Bronchial epithelial cell (primary cell): ENCODE measurements at regions not wholly inside any gene's neighbourhood (a gene's known extent, or its start where the extent isn't known, plus 50 kb on each side); places are given as distances from the start of the nearest gene placed in this dataset.
"Not testable (repeated sequence)": the region's sequence is repeated elsewhere in the genome, so short reads cannot be mapped to it uniquely, and the experiment has no call there.

Experiments used
- DNase-seq: peaks from one replicate; pipeline ENCODE4 v3.0.0-alpha.2; 2010; ENCODE audit warnings: low read depth
- FAIRE-seq: peaks from 2 replicates; lab custom pipeline; 2011; peaks lifted over from hg19 to GRCh38; lab: Jason Lieb, UNC
- H3K27me3 ChIP-seq: 2 replicates; pipeline ENCODE4 v1.5.1; 2011; ENCODE audit warnings: low read length; ENCODE audit not compliant: control insufficient read depth, insufficient read depth
- H3K36me3 ChIP-seq: 2 replicates; pipeline ENCODE4 v1.5.1; 2011; ENCODE audit warnings: low read length; ENCODE audit not compliant: control insufficient read depth, insufficient read depth
- H3K4me3 ChIP-seq: 2 replicates; pipeline ENCODE4 v1.5.1; 2011; ENCODE audit warnings: mild to moderate bottlenecking, low read depth, low read length, control low read depth
- TF ChIP-seq, protein P1 (sequence below): IDR thresholded peaks from 2 replicates; pipeline ENCODE4 v1.5.1; 2011; ENCODE audit warnings: mild to moderate bottlenecking, moderate library complexity, low read length, control low read depth, inconsistent platforms; ENCODE audit not compliant: insufficient read depth, severe bottlenecking

DNA sequence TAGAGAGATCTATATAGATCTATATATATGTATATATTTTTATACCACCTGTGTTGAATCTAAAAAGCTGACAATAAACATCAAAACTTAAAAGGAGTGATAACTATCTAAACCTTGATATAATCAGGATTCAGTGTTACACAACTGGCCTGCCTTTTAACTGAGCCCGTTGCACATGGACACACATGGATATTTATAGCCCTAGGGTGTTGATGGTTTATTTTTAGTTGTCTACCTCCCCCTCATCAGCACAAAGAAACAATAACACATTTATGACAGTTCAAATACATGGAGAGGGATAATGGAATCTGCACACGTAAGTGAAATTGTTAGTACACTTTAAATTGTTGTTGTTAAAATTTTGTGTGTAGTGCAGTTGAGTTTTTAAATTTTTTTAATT lies 336.9 kb downstream of the ZNF248 start:
- TF ChIP-seq, protein P1, sequence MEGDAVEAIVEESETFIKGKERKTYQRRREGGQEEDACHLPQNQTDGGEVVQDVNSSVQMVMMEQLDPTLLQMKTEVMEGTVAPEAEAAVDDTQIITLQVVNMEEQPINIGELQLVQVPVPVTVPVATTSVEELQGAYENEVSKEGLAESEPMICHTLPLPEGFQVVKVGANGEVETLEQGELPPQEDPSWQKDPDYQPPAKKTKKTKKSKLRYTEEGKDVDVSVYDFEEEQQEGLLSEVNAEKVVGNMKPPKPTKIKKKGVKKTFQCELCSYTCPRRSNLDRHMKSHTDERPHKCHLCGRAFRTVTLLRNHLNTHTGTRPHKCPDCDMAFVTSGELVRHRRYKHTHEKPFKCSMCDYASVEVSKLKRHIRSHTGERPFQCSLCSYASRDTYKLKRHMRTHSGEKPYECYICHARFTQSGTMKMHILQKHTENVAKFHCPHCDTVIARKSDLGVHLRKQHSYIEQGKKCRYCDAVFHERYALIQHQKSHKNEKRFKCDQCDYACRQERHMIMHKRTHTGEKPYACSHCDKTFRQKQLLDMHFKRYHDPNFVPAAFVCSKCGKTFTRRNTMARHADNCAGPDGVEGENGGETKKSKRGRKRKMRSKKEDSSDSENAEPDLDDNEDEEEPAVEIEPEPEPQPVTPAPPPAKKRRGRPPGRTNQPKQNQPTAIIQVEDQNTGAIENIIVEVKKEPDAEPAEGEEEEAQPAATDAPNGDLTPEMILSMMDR: no peak
- no peak for DNase-seq
- Histone ChIP-seq H3K36me3 (no peaks in the 10 kb centered on the region), H3K4me3 (no peak overlapping the region), H3K27me3 (no peaks in the 10 kb centered on the region)
- FAIRE-seq: no peak

DNA sequence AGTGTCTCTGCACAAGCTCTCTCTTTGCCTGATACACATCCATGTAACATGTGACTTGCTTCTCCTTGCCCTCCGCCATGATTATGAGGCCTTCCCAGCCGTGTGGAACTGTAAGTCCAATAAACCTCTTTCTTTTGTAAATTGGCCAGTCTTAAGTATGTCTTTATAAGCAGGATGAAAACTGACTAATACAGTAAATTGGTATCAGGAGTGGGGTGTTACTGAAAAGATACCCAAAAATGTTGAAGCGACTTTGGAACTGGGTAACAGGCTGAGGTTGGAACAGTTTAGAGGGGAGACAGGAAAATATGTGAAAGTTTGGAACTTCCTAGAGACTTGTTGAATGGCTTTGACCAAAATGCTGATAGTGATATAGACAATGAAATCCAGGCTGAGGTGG lies 346.9 kb downstream of the ZNF248 start:
- DNase-seq, H3K36me3 ChIP-seq, H3K27me3 ChIP-seq, FAIRE-seq, H3K4me3 ChIP-seq: not testable (repeated sequence)

DNA sequence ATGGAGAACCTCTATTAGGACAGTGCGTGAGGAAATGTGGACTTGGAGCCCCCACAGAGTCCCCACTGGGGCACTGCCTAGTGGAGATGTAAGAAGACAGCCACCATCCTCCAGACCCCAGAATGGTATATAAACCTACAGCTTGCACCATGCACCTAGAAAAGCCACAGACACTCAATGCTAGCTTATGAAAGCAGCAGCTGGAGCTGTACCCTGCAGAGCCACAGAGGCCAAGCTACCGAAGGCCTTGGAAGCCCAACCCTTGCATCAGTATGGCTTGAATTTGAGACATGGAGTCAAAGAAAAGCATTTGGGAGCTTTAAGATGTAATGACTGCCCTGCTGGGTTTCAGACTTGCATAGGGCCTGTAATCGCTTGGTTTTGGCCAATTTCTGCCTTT lies 361.3 kb downstream of the ZNF248 start:
- FAIRE-seq (no peak), DNase-seq (no peak)
- TF ChIP-seq, protein P1: no peak

GRCh38 chr10:37495415-37495814 lies 362.0 kb downstream of the ZNF248 start:
- no peaks in the 10 kb centered on the region for H3K36me3 ChIP-seq
- H3K4me3 ChIP-seq: no peak overlapping the region
- FAIRE-seq: no peak
- no peaks in the 10 kb centered on the region for H3K27me3 ChIP-seq
- TF ChIP-seq, protein P1: peak; percentile 23
- DNase-seq: peak; percentile 40

More for the DNA sequence above, 361.3 kb downstream of the ZNF248 start:
- H3K36me3 ChIP-seq: no peaks in the 10 kb centered on the region
- H3K27me3 ChIP-seq: no peaks in the 10 kb centered on the region
- H3K4me3 ChIP-seq: no peak overlapping the region

DNA sequence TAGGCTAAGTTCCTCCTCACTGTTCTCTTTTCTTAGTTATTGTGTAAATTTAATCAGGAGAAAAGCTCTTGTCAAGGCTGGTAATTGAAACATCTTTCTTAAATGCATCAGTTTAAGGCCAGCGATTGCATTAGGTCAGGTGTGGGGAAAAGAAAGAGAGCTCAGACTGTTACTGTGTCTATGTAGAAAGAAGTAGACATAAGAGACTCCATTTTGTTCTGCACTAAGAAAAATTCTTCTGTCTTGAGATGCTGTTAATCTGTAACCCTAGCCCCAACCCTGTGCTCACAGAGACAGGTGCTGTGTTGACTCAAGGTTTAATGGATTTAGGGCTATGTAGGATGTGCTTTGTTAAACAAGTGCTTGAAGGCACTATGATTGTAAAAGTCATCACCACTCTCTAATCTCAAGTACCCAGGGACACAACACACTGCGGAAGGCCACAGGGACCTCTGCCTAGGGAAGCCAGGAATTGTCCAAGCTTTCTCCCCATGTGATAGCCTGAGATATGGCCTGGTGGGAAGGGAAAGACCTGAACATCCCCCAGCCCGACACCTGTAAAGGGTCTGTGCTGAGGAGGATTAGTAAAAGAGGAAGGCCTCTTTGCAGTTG lies 364.1 kb downstream of the ZNF248 start:
- not testable (repeated sequence) for H3K4me3 ChIP-seq, FAIRE-seq, H3K27me3 ChIP-seq, DNase-seq, H3K36me3 ChIP-seq

- DNase-seq: no peak
- FAIRE-seq: no peak
- TF ChIP-seq, protein P1: no peak
- H3K27me3 ChIP-seq: no peaks in the 10 kb centered on the region
- H3K36me3 ChIP-seq: no peaks in the 10 kb centered on the region
- no peak overlapping the region for H3K4me3 ChIP-seq
Observed at GRCh38 chr10:37490266-37490665, 364.9 kb downstream of the ANKRD30A start.

DNA sequence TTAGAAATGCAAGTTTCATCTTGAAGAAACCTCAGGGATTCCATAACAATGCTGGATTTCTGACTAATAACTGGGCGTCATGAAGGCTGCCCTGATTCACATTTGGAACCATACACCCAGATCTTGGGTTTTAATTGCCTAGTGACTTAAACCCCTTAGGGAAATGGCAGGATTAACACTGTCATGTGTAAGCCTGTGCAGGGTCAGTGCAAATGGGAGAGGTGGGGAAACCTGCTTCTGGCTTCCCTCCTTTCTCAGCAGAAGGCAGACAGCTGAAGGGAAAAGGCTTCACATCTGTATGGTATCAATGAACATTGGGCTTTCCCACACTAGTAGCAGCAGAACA lies 364.2 kb downstream of the ANKRD30A start:
- FAIRE-seq (no peak), DNase-seq (no peak)
- Histone ChIP-seq H3K4me3 (no peak overlapping the region), H3K36me3 (no peaks in the 10 kb centered on the region), H3K27me3 (no peaks in the 10 kb centered on the region)
- TF ChIP-seq, protein P1: no peak
